ENCODE measurements at regions not wholly inside any gene's neighbourhood (a gene's known extent, or its start where the extent isn't known, plus 50 kb on each side); places are given as distances from the start of the nearest gene placed in this dataset.
A peak's percentile ranks its signal among the peaks of the same experiment; 100 is the strongest.

GRCh38 chr12:127556231-127556886 lies 710.6 kb upstream of the TMEM132C start:
- no peak for DNase-seq (ENCODE audit: low read depth, low spot score)

- DNase-seq (ENCODE audit: low read depth, low spot score) = no peak
Measured at GRCh38 chr12:127558361-127558760, 708.6 kb upstream of the TMEM132C start.

GRCh38 chr12:127559349-127560040 lies 707.5 kb upstream of the TMEM132C start:
- peak; percentile 90 for DNase-seq (ENCODE audit: low read depth, low spot score)

GRCh38 chr12:127560041-127560478 lies 706.9 kb upstream of the TMEM132C start:
- no peak for DNase-seq (ENCODE audit: low read depth, low spot score)

- no peak for DNase-seq (ENCODE audit: low read depth, low spot score)
Measured at GRCh38 chr12:127562816-127563215, 704.2 kb upstream of the TMEM132C start.

- no peak for DNase-seq (ENCODE audit: low read depth, low spot score)
Measured at GRCh38 chr12:127565241-127565640, 701.7 kb upstream of the TMEM132C start.

GRCh38 chr12:127567531-127567930 lies 699.4 kb upstream of the TMEM132C start:
- no peak for DNase-seq (ENCODE audit: low read depth, low spot score)

- no peak for DNase-seq (ENCODE audit: low read depth, low spot score)
Measured at GRCh38 chr12:127570387-127570786, 696.6 kb upstream of the TMEM132C start.

GRCh38 chr12:127570793-127571360 lies 696.1 kb upstream of the TMEM132C start:
- DNase-seq (ENCODE audit: low read depth, low spot score) = no peak

- DNase-seq (ENCODE audit: low read depth, low spot score) = no peak
Measured at GRCh38 chr12:127571578-127571977, 695.4 kb upstream of the TMEM132C start.

- no peak for DNase-seq (ENCODE audit: low read depth, low spot score)
Measured at GRCh38 chr12:127579446-127579845, 687.5 kb upstream of the TMEM132C start.

GRCh38 chr12:127582074-127582473 lies 684.9 kb upstream of the TMEM132C start:
- no peak for DNase-seq (ENCODE audit: low read depth, low spot score)

GRCh38 chr12:127583041-127583440 lies 683.9 kb upstream of the TMEM132C start:
- no peak for DNase-seq (ENCODE audit: low read depth, low spot score)

- DNase-seq (ENCODE audit: low read depth, low spot score) = peak; percentile 77
Measured at GRCh38 chr12:127588249-127588648, 678.7 kb upstream of the TMEM132C start.

- no peak for DNase-seq (ENCODE audit: low read depth, low spot score)
Measured at GRCh38 chr12:127589541-127589940, 677.4 kb upstream of the TMEM132C start.

GRCh38 chr12:127590868-127591267 lies 676.1 kb upstream of the TMEM132C start:
- no peak for DNase-seq (ENCODE audit: low read depth, low spot score)

GRCh38 chr12:127592245-127592644 lies 674.7 kb upstream of the TMEM132C start:
- DNase-seq (ENCODE audit: low read depth, low spot score) = no peak

- DNase-seq (ENCODE audit: low read depth, low spot score) = no peak
Measured at GRCh38 chr12:127594351-127594970, 672.5 kb upstream of the TMEM132C start.

- DNase-seq (ENCODE audit: low read depth, low spot score) = no peak
Measured at GRCh38 chr12:127595506-127595905, 671.5 kb upstream of the TMEM132C start.

GRCh38 chr12:127596891-127597290 lies 670.1 kb upstream of the TMEM132C start:
- no peak for DNase-seq (ENCODE audit: low read depth, low spot score)

GRCh38 chr12:127599436-127599835 lies 667.5 kb upstream of the TMEM132C start:
- no peak for DNase-seq (ENCODE audit: low read depth, low spot score)

- no peak for DNase-seq (ENCODE audit: low read depth, low spot score)
Measured at GRCh38 chr12:127600211-127600610, 666.8 kb upstream of the TMEM132C start.
